IMR-90 (cell line): ENCODE measurements at regions not wholly inside any gene's neighbourhood (a gene's known extent, or its start where the extent isn't known, plus 50 kb on each side); places are given as distances from the start of the nearest gene placed in this dataset.

Experiments
- ATAC-seq: fragments of 200-7000 bp; cut with Tn5 transposase; 2 replicates; pipeline ENCODE4 v1.9.1; 2020; ENCODE audit warnings: low read depth, mild to moderate bottlenecking, moderate library complexity
- BruUV-seq: library from RNA; stranded (reverse); fragments of 400-500 nt; replicated peaks from 2 replicates; lab custom pipeline; 2021; lab: Mats Ljungman, UMichigan
- CTCF ChIA-PET: fragments of 300-600 bp; formaldehyde crosslinking; extraction: SDS; loops from one replicate; lab custom pipeline; 2021; ENCODE audit warnings: antibody characterized with exemption; lab: Yijun Ruan, JAX
- POLR2A ChIA-PET: fragments of 300-600 bp; sonication (Branson Sonifier 250); formaldehyde crosslinking; loops from one replicate; lab custom pipeline; 2022; ENCODE audit warnings: antibody characterized with exemption; ENCODE audit not compliant: unreplicated experiment; lab: Charles Lee
- DNase-seq: peaks from one replicate; pipeline ENCODE4 v3.0.0; 2013
- H2AFZ ChIP-seq: replicated peaks from 2 replicates; pipeline ENCODE3; 2013; ENCODE audit warnings: low read length, mild to moderate bottlenecking; ENCODE audit not compliant: poor library complexity
- H2AK5ac ChIP-seq: 2 replicates; pipeline ENCODE4 v1.6.1; 2013; ENCODE audit warnings: low read depth, low read length, inconsistent platforms
- H2AK9ac ChIP-seq: replicated peaks from 2 replicates; pipeline ENCODE3; 2013; ENCODE audit warnings: mild to moderate bottlenecking, low read depth, low read length, moderate library complexity; ENCODE audit not compliant: poor library complexity
- H2BK120ac ChIP-seq: 2 replicates; pipeline ENCODE4 v1.6.1; 2013; ENCODE audit warnings: low read depth, low read length, inconsistent platforms
- H2BK15ac ChIP-seq: 3 replicates; pipeline ENCODE4 v1.6.1; 2013; ENCODE audit warnings: low read depth, low read length, inconsistent platforms
- H2BK20ac ChIP-seq: 2 replicates; pipeline ENCODE4 v1.6.1; 2013; ENCODE audit warnings: low read depth, mild to moderate bottlenecking, inconsistent platforms, low read length, moderate library complexity
- H2BK5ac ChIP-seq: 2 replicates; pipeline ENCODE4 v1.6.1; 2013; ENCODE audit warnings: mild to moderate bottlenecking, low read depth, low read length, inconsistent platforms; ENCODE audit not compliant: poor library complexity, severe bottlenecking
- H3K14ac ChIP-seq: replicated peaks from 2 replicates; pipeline ENCODE4 v1.6.1; 2013; ENCODE audit warnings: low read depth, low read length, inconsistent platforms
- H3K18ac ChIP-seq: 2 replicates; pipeline ENCODE4 v1.6.1; 2013; ENCODE audit warnings: low read depth, low read length, control low read depth
- H3K23ac ChIP-seq: 2 replicates; pipeline ENCODE4 v1.6.1; 2013; ENCODE audit warnings: low read depth, low read length, inconsistent platforms
- H3K27ac ChIP-seq: 2 replicates; pipeline ENCODE4 v1.5.1; 2013; ENCODE audit warnings: mild to moderate bottlenecking, control low read depth, low read length; ENCODE audit not compliant: insufficient read depth
- H3K27me3 ChIP-seq: 2 replicates; pipeline ENCODE4 v1.6.1; 2013; ENCODE audit warnings: low read length; ENCODE audit not compliant: control insufficient read depth, insufficient read depth
- H3K36me3 ChIP-seq: 2 replicates; pipeline ENCODE4 v1.6.1; 2013; ENCODE audit warnings: low read length, mixed read lengths; ENCODE audit not compliant: control insufficient read depth, insufficient read depth
- H3K4ac ChIP-seq: 2 replicates; pipeline ENCODE4 v1.6.1; 2013; ENCODE audit warnings: low read depth, low read length, inconsistent platforms
- H3K4me1 ChIP-seq: 2 replicates; pipeline ENCODE4 v1.6.1; 2013; ENCODE audit warnings: low read length, mixed read lengths; ENCODE audit not compliant: control insufficient read depth, insufficient read depth
- H3K4me2 ChIP-seq: 2 replicates; pipeline ENCODE4 v1.6.1; 2013; ENCODE audit warnings: low read depth, mild to moderate bottlenecking, control low read depth, low read length, moderate library complexity
- H3K4me3 ChIP-seq: 2 replicates; pipeline ENCODE4 v1.5.1; 2013; ENCODE audit warnings: low read depth, mild to moderate bottlenecking, control low read depth, low read length, moderate library complexity; ENCODE audit not compliant: insufficient read depth
- H3K56ac ChIP-seq: 2 replicates; pipeline ENCODE4 v1.6.1; 2013; ENCODE audit warnings: low read length, inconsistent platforms; ENCODE audit not compliant: insufficient read depth; ENCODE audit errors: extremely low read depth
- H3K79me1 ChIP-seq, 2 experiments: 2 replicates each; pipeline ENCODE4 v1.6.1; 2013; ENCODE audit warnings: low read length in 2 of 2, inconsistent platforms in 1 of 2, low read depth in 1 of 2
- H3K9ac ChIP-seq: 2 replicates; pipeline ENCODE4 v1.6.1; 2013; ENCODE audit warnings: low read depth, low read length, control low read depth
- H3K9me1 ChIP-seq: 2 replicates; pipeline ENCODE4 v1.6.1; 2013; ENCODE audit warnings: low read length, inconsistent platforms; ENCODE audit not compliant: insufficient read depth
- H3K9me3 ChIP-seq: 2 replicates; pipeline ENCODE4 v1.6.1; 2013; ENCODE audit warnings: low read length; ENCODE audit not compliant: control insufficient read depth, insufficient read depth
- H4K20me1 ChIP-seq: 2 replicates; pipeline ENCODE4 v1.6.1; 2013; ENCODE audit warnings: low read length, inconsistent platforms; ENCODE audit not compliant: insufficient read depth
- H4K5ac ChIP-seq: 2 replicates; pipeline ENCODE4 v1.6.1; 2013; ENCODE audit warnings: mild to moderate bottlenecking, low read depth, low read length, control low read depth
- H4K8ac ChIP-seq, 2 experiments: 2 replicates each; pipeline ENCODE4 v1.6.1; 2013; ENCODE audit warnings: low read depth in 2 of 2, low read length in 2 of 2, control low read depth in 1 of 2, inconsistent platforms in 1 of 2
- H4K91ac ChIP-seq: 2 replicates; pipeline ENCODE4 v1.6.1; 2013; ENCODE audit warnings: low read depth, low read length, inconsistent platforms; ENCODE audit not compliant: insufficient read depth
- BHLHE40 ChIP-seq: fragments of 150-350 bp; IDR thresholded peaks from 2 replicates; pipeline ENCODE4 v1.6.1; 2016; ENCODE audit warnings: mild to moderate bottlenecking, low read depth, low read length
- CEBPB ChIP-seq: IDR thresholded peaks from 2 replicates; pipeline ENCODE4 v1.6.1; 2012; ENCODE audit warnings: low read depth, low read length, improper control_type of control experiment
- ELK1 ChIP-seq: fragments of 150-350 bp; IDR thresholded peaks from 2 replicates; pipeline ENCODE4 v1.6.1; 2016; ENCODE audit warnings: low read depth, mild to moderate bottlenecking, low read length, moderate library complexity, borderline replicate concordance
- FOS ChIP-seq: fragments of 150-350 bp; IDR thresholded peaks from 2 replicates; pipeline ENCODE4 v1.6.1; 2016; ENCODE audit warnings: low read depth, low read length
- MAFK ChIP-seq: IDR thresholded peaks from 2 replicates; pipeline ENCODE4 v1.6.1; 2012; ENCODE audit warnings: low read depth, low read length, improper control_type of control experiment
- MXI1 ChIP-seq: IDR thresholded peaks from 2 replicates; pipeline ENCODE4 v1.6.1; 2012; ENCODE audit warnings: low read depth, mild to moderate bottlenecking, low read length, moderate library complexity, borderline replicate concordance
- NFE2L2 ChIP-seq: fragments of 150-350 bp; IDR thresholded peaks from 2 replicates; pipeline ENCODE4 v1.6.1; 2016; ENCODE audit warnings: low read depth, mild to moderate bottlenecking, low read length
- POLR2A ChIP-seq: IDR thresholded peaks from 2 replicates; pipeline ENCODE4 v1.6.1; 2012; ENCODE audit warnings: mild to moderate bottlenecking, low read depth, low read length
- RCOR1 ChIP-seq: IDR thresholded peaks from 2 replicates; pipeline ENCODE4 v1.6.1; 2012; ENCODE audit warnings: mild to moderate bottlenecking, low read length, improper control_type of control experiment; ENCODE audit not compliant: insufficient replicate concordance
- USF2 ChIP-seq: fragments of 150-350 bp; IDR thresholded peaks from 2 replicates; pipeline ENCODE4 v1.6.1; 2017; ENCODE audit warnings: mild to moderate bottlenecking, antibody characterized with exemption, low read length, low read depth
- WGBS, 2 experiments: methylation state at CpG; one replicate each; pipeline versions ENCODE4 v1.1.5 to v1.1.7; 2013; ENCODE audit warnings: missing lambda C conversion rate in 2 of 2; ENCODE audit not compliant: insufficient read length in 1 of 2; ENCODE audit errors: extremely low coverage in 2 of 2; 5-methylcytosine and 5-hydroxymethylcytosine counted together
- dilution Hi-C: fragments of 300-500 bp; cut with HindIII; formaldehyde crosslinking; loops from one replicate; pipeline ENCODE4 v1.14.3; 2018; ENCODE audit warnings: low sequenced_read_pairs; ENCODE audit not compliant: unreplicated experiment
- in situ Hi-C: fragments of 300-500 bp; cut with MboI; formaldehyde crosslinking; loops from 3 replicates; pipeline ENCODE4 v1.14.3; 2019; ENCODE audit warnings: low sequenced_read_pairs, inconsistent platforms, mixed read lengths
- intact Hi-C: fragments of 100-400 bp; cut with micrococcal nuclease; formaldehyde crosslinking; loops from 2 replicates; pipeline ENCODE4 v1.10.0; 2022

- H3K27me3 ChIP-seq = peaks cover 8% of the 10 kb centered on the region; the same call in 1 of the 2 replicates
- no peak overlapping the region for H2BK5ac ChIP-seq
- ATAC-seq (no peak), DNase-seq (no peak)
- no peaks in the 10 kb centered on the region for H3K4me1 ChIP-seq
- H3K14ac ChIP-seq = no peak overlapping the region
- H2AK5ac ChIP-seq = no peak overlapping the region
- no peak for TF ChIP-seq USF2
- TF ChIP-seq CEBPB = no peak
- no peak for TF ChIP-seq MAFK
- TF ChIP-seq BHLHE40 = no peak
- no peak for TF ChIP-seq RCOR1
- TF ChIP-seq POLR2A = no peak
- no peak for TF ChIP-seq ELK1
- no peak for TF ChIP-seq MXI1
- no peak for TF ChIP-seq NFE2L2
- TF ChIP-seq FOS = no peak
- H2BK20ac ChIP-seq = no peak overlapping the region
- ChIA-PET CTCF (no interaction called here), POLR2A (no interaction called here)
- no peak overlapping the region for H3K23ac ChIP-seq
- dilution Hi-C loops (no loop called here), in situ Hi-C loops (no loop called here), intact Hi-C loops (no loop called here)
- no peak overlapping the region for H3K4me2 ChIP-seq
- H3K4ac ChIP-seq = no peak overlapping the region
- H3K9me3 ChIP-seq = no peaks in the 10 kb centered on the region
- no peak overlapping the region for H3K27ac ChIP-seq
- H2AFZ ChIP-seq = no peak overlapping the region
- no peak overlapping the region for H3K56ac ChIP-seq
- H3K4me3 ChIP-seq = no peak overlapping the region
- H3K79me1 ChIP-seq = no peaks in the 10 kb centered on the region
- H4K5ac ChIP-seq = no peak overlapping the region
- no peaks in the 10 kb centered on the region for H3K36me3 ChIP-seq
- H3K9ac ChIP-seq = no peak overlapping the region
- no peak overlapping the region for H4K91ac ChIP-seq
- H4K8ac ChIP-seq = no peak overlapping the region
- H2BK15ac ChIP-seq = no peak overlapping the region
- no TSS peak for BruUV-seq
- H4K20me1 ChIP-seq = peaks cover 4% of the 10 kb centered on the region; the same call in 1 of the 2 replicates
- H2BK120ac ChIP-seq = no peak overlapping the region
- 0 out of 2 replicates have a peak, but pooled peaks cover 7% of the 10 kb centered on the region for H3K9me1 ChIP-seq
- no CpG with 5 or more reads among the region's 4 CpGs for WGBS, 2 experiments
- no peak overlapping the region for H2AK9ac ChIP-seq
- no peak overlapping the region for H3K18ac ChIP-seq
Measured at GRCh38 chr1:11377954-11378353, 101.0 kb upstream of the DISP3 start.
